Trophoblast cell (in vitro differentiated cells and primary cell): ENCODE measurements at regions not wholly inside any gene's neighbourhood (a gene's known extent, or its start where the extent isn't known, plus 50 kb on each side); places are given as distances from the start of the nearest gene placed in this dataset.
A peak's percentile ranks its signal among the peaks of the same experiment; 100 is the strongest.
"Not testable (repeated sequence)": the region's sequence is repeated elsewhere in the genome, so short reads cannot be mapped to it uniquely, and the experiment has no call there.

Experiments
- DNase-seq, 2 donors: peaks; one replicate each; pipeline ENCODE4 v3.0.0-alpha.2; 2016
- H2AFZ ChIP-seq: 2 replicates; pipeline ENCODE4 v1.6.1; 2013; ENCODE audit warnings: low read length, moderate library complexity, mild to moderate bottlenecking; ENCODE audit not compliant: insufficient read depth, poor library complexity
- H2AK5ac ChIP-seq: 2 replicates; pipeline ENCODE4 v1.6.1; 2013; ENCODE audit warnings: mild to moderate bottlenecking, low read length
- H2BK120ac ChIP-seq: 2 replicates; pipeline ENCODE4 v1.6.1; 2013; ENCODE audit warnings: low read length, mild to moderate bottlenecking, moderate library complexity; ENCODE audit not compliant: insufficient read depth, poor library complexity
- H2BK12ac ChIP-seq: 2 replicates; pipeline ENCODE4 v1.6.1; 2013; ENCODE audit warnings: mild to moderate bottlenecking, low read length, moderate library complexity
- H2BK5ac ChIP-seq: 2 replicates; pipeline ENCODE4 v1.6.1; 2013; ENCODE audit warnings: low read length, low read depth, moderate library complexity, mild to moderate bottlenecking; ENCODE audit not compliant: poor library complexity
- H3K14ac ChIP-seq: 2 replicates; pipeline ENCODE4 v1.6.1; 2013; ENCODE audit warnings: mild to moderate bottlenecking, low read length
- H3K18ac ChIP-seq: 2 replicates; pipeline ENCODE4 v1.6.1; 2013; ENCODE audit warnings: mild to moderate bottlenecking, low read length
- H3K23ac ChIP-seq: 2 replicates; pipeline ENCODE4 v1.6.1; 2013; ENCODE audit warnings: low read length
- H3K27ac ChIP-seq: 2 replicates; pipeline ENCODE4 v1.5.1; 2013; ENCODE audit warnings: low read depth, mild to moderate bottlenecking, inconsistent platforms, low read length, moderate library complexity
- H3K27me3 ChIP-seq: 2 replicates; pipeline ENCODE4 v1.6.1; 2013; ENCODE audit warnings: inconsistent platforms, mild to moderate bottlenecking, low read length, moderate library complexity; ENCODE audit not compliant: insufficient read depth
- H3K36me3 ChIP-seq, 2 experiments: 1 replicate in 1 of 2; 2 replicates in 1 of 2; pipeline ENCODE4 v1.6.1; 2013; ENCODE audit warnings: low read length in 2 of 2, mild to moderate bottlenecking in 2 of 2, moderate library complexity in 1 of 2; ENCODE audit not compliant: insufficient read depth in 2 of 2, control insufficient read depth in 1 of 2
- H3K4ac ChIP-seq: 2 replicates; pipeline ENCODE4 v1.6.1; 2013; ENCODE audit warnings: low read depth, mild to moderate bottlenecking, low read length, moderate library complexity
- H3K4me1 ChIP-seq, 2 experiments: 1 replicate in 1 of 2; 2 replicates in 1 of 2; pipeline ENCODE4 v1.6.1; 2013; ENCODE audit warnings: low read length in 2 of 2, mild to moderate bottlenecking in 2 of 2, moderate library complexity in 1 of 2; ENCODE audit not compliant: insufficient read depth in 2 of 2, control insufficient read depth in 1 of 2
- H3K4me2 ChIP-seq: 2 replicates; pipeline ENCODE4 v1.6.1; 2013; ENCODE audit warnings: inconsistent platforms, mild to moderate bottlenecking, low read length, moderate library complexity
- H3K4me3 ChIP-seq: 2 replicates; pipeline ENCODE4 v1.5.1; 2013; ENCODE audit warnings: mild to moderate bottlenecking, low read depth, low read length, inconsistent platforms
- H3K79me1 ChIP-seq: one replicate; pipeline ENCODE4 v1.6.1; 2013; ENCODE audit warnings: low read length
- H3K79me2 ChIP-seq: 2 replicates; pipeline ENCODE4 v1.6.1; 2013; ENCODE audit warnings: low read length, mild to moderate bottlenecking; ENCODE audit not compliant: control insufficient read depth, insufficient read depth, poor library complexity
- H3K9ac ChIP-seq: 2 replicates; pipeline ENCODE4 v1.6.1; 2013; ENCODE audit warnings: mild to moderate bottlenecking, low read length
- H3K9me3 ChIP-seq: 2 replicates; pipeline ENCODE4 v1.6.1; 2013; ENCODE audit warnings: low read depth, mild to moderate bottlenecking, control low read depth, inconsistent platforms, low read length; ENCODE audit not compliant: insufficient read depth
- H4K12ac ChIP-seq: 2 replicates; pipeline ENCODE4 v1.6.1; 2013; ENCODE audit warnings: low read depth, mild to moderate bottlenecking, low read length, moderate library complexity
- H4K8ac ChIP-seq: 2 replicates; pipeline ENCODE4 v1.6.1; 2013; ENCODE audit warnings: low read depth, mild to moderate bottlenecking, low read length, moderate library complexity
- H4K91ac ChIP-seq: one replicate; pipeline ENCODE4 v1.6.1; 2013; ENCODE audit warnings: low read depth, mild to moderate bottlenecking, low read length, moderate library complexity
- WGBS: extraction: QIAGEN DNeasy Blood & Tissue Kit; methylation state at CpG from one replicate; pipeline ENCODE4 v1.1.7; 2013; ENCODE audit warnings: missing lambda C conversion rate; ENCODE audit not compliant: insufficient read length, insufficient coverage; ENCODE audit errors: extremely low coverage; 5-methylcytosine and 5-hydroxymethylcytosine counted together

GRCh38 chrX:26444417-26444816 is 228.4 kb downstream of the MAGEB5 start:
- DNase-seq, H3K36me3 ChIP-seq, H2AK5ac ChIP-seq, H3K27ac ChIP-seq, H4K8ac ChIP-seq, H3K9me3 ChIP-seq, H2BK5ac ChIP-seq, H4K12ac ChIP-seq, H4K91ac ChIP-seq, H3K27me3 ChIP-seq, H3K14ac ChIP-seq, H3K18ac ChIP-seq, H2BK12ac ChIP-seq, H3K4me2 ChIP-seq, H2AFZ ChIP-seq, H3K79me1 ChIP-seq, H3K23ac ChIP-seq, H3K4ac ChIP-seq, H3K79me2 ChIP-seq, H3K9ac ChIP-seq, H3K4me3 ChIP-seq, H3K4me1 ChIP-seq, H2BK120ac ChIP-seq: not testable (repeated sequence)
- no CpG with 5 or more reads among the region's 3 CpGs for WGBS

DNA sequence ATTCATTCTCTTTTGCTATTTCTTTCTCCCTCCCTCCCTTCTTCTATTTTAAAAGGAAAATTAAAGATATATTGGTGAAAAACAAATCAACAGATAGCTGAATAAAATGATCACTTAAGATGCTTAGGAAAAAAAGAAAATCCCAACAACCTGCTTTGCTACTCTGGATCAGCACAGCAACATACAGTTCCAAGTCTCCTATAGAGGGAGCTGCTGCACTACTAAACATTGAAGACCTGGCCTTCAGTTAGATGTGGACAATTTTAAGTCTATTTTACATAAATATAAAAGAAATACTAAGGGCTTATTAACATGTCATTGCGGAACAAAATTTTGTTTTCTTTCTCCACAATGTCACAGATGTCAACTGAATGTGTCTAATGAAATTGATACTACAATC is 226.4 kb downstream of the MAGEB5 start:
- Histone ChIP-seq H3K79me2 (no peaks in the 10 kb centered on the region), H3K27ac (no peak overlapping the region), H3K4me3 (no peak overlapping the region), H3K27me3 (no peaks in the 10 kb centered on the region), H4K12ac (no peak overlapping the region), H3K23ac (no peak overlapping the region), H2BK5ac (no peak overlapping the region), H3K18ac (no peak overlapping the region), H3K4me2 (no peak overlapping the region), H3K4me1 (no peaks in the 10 kb centered on the region), H2AFZ (no peak overlapping the region), H4K8ac (no peak overlapping the region), H3K79me1 (no peaks in the 10 kb centered on the region), H3K36me3 (no peaks in the 10 kb centered on the region), H2BK12ac (no peak overlapping the region), H4K91ac (no peak overlapping the region), H3K4ac (no peak overlapping the region), H3K9me3 (no peaks in the 10 kb centered on the region), H2AK5ac (no peak overlapping the region), H3K14ac (no peak overlapping the region), H2BK120ac (no peak overlapping the region), H3K9ac (no peak overlapping the region)
- DNase-seq: peak in 1 of 2 donors; percentile 13
- no CpG with 5 or more reads among the region's 1 CpG for WGBS

- H2AK5ac ChIP-seq: no peak overlapping the region
- no peaks in the 10 kb centered on the region for H3K27me3 ChIP-seq
- no peak for DNase-seq
- no peak overlapping the region for H3K4me3 ChIP-seq
- H3K27ac ChIP-seq: no peak overlapping the region
- H2BK12ac ChIP-seq: no peak overlapping the region
- H3K4me1 ChIP-seq: no peaks in the 10 kb centered on the region
- H2BK5ac ChIP-seq: no peak overlapping the region
- H2BK120ac ChIP-seq: no peak overlapping the region
- H3K4ac ChIP-seq: no peak overlapping the region
- no peaks in the 10 kb centered on the region for H3K79me1 ChIP-seq
- H3K79me2 ChIP-seq: no peaks in the 10 kb centered on the region
- H4K12ac ChIP-seq: no peak overlapping the region
- no peak overlapping the region for H3K18ac ChIP-seq
- no peak overlapping the region for H3K14ac ChIP-seq
- no peak overlapping the region for H3K23ac ChIP-seq
- no peak overlapping the region for H2AFZ ChIP-seq
- no CpG with 5 or more reads among the region's 3 CpGs for WGBS
- no peak overlapping the region for H3K4me2 ChIP-seq
- H3K36me3 ChIP-seq: no peaks in the 10 kb centered on the region
- no peak overlapping the region for H4K91ac ChIP-seq
- H4K8ac ChIP-seq: no peak overlapping the region
- H3K9me3 ChIP-seq: no peaks in the 10 kb centered on the region
- no peak overlapping the region for H3K9ac ChIP-seq
Observed at GRCh38 chrX:26414534-26414933, 198.6 kb downstream of the MAGEB5 start.

DNA sequence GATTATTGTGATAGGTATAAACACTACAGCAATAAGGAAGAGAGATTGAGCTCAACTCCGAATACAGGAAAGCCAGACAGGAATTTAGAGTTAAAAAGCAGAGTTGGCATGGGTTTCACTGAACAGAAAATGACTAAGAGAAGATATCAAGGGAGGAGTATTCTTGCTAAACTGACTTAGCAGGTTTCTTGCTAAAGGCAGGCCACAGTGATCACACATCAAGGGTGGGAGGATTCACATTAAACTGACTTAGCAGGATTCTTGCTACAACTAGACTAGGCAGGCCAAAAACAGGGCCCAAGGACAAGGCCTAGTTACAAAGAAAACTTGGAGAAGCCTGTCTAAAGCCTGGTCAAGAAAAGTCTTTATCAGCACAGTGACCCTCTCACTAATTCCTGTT is 195.1 kb downstream of the MAGEB5 start:
- H3K18ac ChIP-seq: no peak overlapping the region
- no peak overlapping the region for H3K9ac ChIP-seq
- no peak for DNase-seq
- no CpG with 5 or more reads among the region's 1 CpG for WGBS
- no peak overlapping the region for H2AK5ac ChIP-seq
- no peak overlapping the region for H3K4me2 ChIP-seq
- H3K14ac ChIP-seq: no peak overlapping the region
- no peak overlapping the region for H2AFZ ChIP-seq
- H3K4me1 ChIP-seq: no peaks in the 10 kb centered on the region
- no peak overlapping the region for H2BK5ac ChIP-seq
- no peak overlapping the region for H3K4me3 ChIP-seq
- H3K36me3 ChIP-seq: no peaks in the 10 kb centered on the region
- H4K91ac ChIP-seq: no peak overlapping the region
- no peaks in the 10 kb centered on the region for H3K27me3 ChIP-seq
- no peaks in the 10 kb centered on the region for H3K79me1 ChIP-seq
- H3K9me3 ChIP-seq: no peaks in the 10 kb centered on the region
- no peak overlapping the region for H2BK120ac ChIP-seq
- no peaks in the 10 kb centered on the region for H3K79me2 ChIP-seq
- no peak overlapping the region for H4K8ac ChIP-seq
- H3K27ac ChIP-seq: no peak overlapping the region
- H4K12ac ChIP-seq: no peak overlapping the region
- no peak overlapping the region for H2BK12ac ChIP-seq
- H3K4ac ChIP-seq: no peak overlapping the region
- no peak overlapping the region for H3K23ac ChIP-seq
